ENCODE measurements at regions not wholly inside any gene's neighbourhood (a gene's known extent, or its start where the extent isn't known, plus 50 kb on each side); places are given as distances from the start of the nearest gene placed in this dataset.

DNA sequence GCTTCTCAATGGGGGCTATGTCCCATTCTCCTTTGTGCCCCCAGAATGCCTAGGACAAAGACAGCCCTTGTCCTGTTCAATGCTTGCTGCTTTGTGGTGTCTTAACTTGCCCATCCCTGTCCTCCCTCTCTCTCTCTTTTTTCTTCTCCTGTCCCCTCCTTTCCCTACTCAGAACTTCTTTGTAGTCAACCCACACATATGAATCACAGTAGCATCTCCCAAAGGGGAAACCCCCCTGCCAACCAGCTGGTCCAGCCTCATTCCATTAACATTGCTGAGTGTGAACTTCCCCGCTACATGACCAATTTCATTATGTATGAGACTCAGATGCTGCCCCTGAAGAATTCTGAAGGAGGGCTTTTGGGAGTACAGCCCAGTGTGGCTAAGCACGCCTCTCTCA lies 408.3 kb downstream of the ENC1 start:
- no peak overlapping the region for H3K4me3 ChIP-seq (ENCODE audit: low read length)
- no peaks in the 10 kb centered on the region for H3K27me3 ChIP-seq (ENCODE audit: control insufficient read depth, insufficient read depth, low read length)
- no peak overlapping the region for H3K27ac ChIP-seq (ENCODE audit: low read depth, low read length)
- no peak overlapping the region for H3K9ac ChIP-seq (ENCODE audit: low read length)
- H3K36me3 ChIP-seq (ENCODE audit: control insufficient read depth, insufficient read depth, low read length), result no peaks in the 10 kb centered on the region
- H3K4me1 ChIP-seq (ENCODE audit: control insufficient read depth, insufficient read depth, low read length), result no peaks in the 10 kb centered on the region

DNA sequence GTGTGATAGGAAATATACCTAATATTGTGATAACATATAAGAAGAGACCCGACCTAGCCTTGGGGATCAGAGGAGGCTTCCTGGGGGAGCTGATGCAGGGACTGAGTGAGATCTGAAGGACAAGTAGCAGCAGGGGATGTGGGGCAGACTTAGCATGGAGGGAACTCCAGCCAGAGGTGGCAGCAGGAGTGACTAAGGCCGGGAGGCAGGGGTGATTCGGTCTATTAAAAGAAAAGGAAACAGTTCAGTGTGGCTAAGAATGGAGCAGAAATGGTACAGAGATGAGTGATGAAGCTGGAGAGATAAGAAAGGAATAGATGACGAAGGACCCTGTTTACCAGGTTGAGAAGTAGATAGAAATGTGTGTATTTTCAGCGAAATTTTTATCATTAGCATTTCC lies 408.8 kb downstream of the ENC1 start:
- Histone ChIP-seq H3K4me1 (ENCODE audit: control insufficient read depth, insufficient read depth, low read length) (no peaks in the 10 kb centered on the region), H3K36me3 (ENCODE audit: control insufficient read depth, insufficient read depth, low read length) (no peaks in the 10 kb centered on the region), H3K27ac (ENCODE audit: low read depth, low read length) (no peak overlapping the region), H3K27me3 (ENCODE audit: control insufficient read depth, insufficient read depth, low read length) (no peaks in the 10 kb centered on the region), H3K9ac (ENCODE audit: low read length) (no peak overlapping the region), H3K4me3 (ENCODE audit: low read length) (no peak overlapping the region)

DNA sequence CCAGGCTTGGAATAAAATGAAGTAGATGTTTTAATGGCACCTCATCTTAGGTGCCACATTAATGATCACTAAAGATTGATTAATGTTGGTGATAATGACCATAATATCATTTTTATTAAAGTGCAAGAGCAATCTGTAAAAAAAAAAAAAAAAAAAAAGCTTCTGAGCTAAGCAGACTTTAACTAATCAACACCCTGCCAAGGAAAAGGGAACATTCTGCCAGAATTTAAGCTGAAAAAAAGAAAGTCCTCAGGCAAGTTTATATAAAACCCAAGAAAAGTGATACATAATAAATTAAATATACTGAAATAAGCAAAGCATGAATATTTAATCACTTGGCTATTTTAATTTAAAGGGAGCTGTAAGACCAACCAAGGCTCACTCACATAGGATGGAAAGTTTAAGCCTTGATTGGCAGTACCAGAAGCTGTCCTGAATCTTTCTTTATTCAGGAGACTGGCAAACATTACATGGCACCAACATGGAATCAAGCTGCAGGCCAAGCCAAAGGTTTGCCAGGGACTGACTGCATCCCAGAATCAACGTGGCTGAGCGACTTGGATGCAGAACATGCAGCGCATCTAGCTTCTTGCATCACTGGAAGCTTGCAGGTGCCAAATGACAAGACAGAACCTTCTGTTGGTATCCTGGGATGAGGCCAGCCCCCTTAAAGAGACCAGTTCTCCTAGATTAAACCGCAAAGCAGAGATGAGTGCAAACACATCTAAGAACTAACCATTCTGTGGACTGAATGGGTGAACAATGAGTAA lies 413.6 kb downstream of the ENC1 start:
- Histone ChIP-seq H3K4me3 (ENCODE audit: low read length) (no peak overlapping the region), H3K27ac (ENCODE audit: low read depth, low read length) (no peak overlapping the region), H3K27me3 (ENCODE audit: control insufficient read depth, insufficient read depth, low read length) (no peaks in the 10 kb centered on the region), H3K36me3 (ENCODE audit: control insufficient read depth, insufficient read depth, low read length) (no peaks in the 10 kb centered on the region), H3K4me1 (ENCODE audit: control insufficient read depth, insufficient read depth, low read length) (no peaks in the 10 kb centered on the region), H3K9ac (ENCODE audit: low read length) (no peak overlapping the region)

DNA sequence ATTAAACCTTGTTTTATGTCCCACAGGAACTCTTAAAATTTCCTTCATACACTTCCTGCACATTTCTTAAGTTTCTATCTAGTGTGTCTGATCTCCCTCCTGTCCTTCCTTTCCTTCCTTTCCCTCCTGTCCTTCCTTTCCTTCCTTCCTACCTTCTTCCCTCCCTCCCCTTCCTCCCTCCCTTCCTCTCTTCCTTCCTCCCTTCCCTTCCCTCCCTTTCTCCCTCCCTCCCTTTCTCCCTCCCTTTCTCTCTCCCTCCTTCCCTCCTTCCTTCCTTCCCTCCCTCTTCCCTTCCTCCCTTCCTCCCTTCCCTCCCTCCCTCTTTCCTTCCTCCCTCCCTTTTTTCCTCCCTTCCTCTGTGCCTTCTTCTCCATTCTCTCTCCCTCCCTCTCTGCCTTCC lies 414.9 kb downstream of the ENC1 start:
- Histone ChIP-seq H3K27ac (ENCODE audit: low read depth, low read length) (no peak overlapping the region), H3K4me3 (ENCODE audit: low read length) (no peak overlapping the region), H3K9ac (ENCODE audit: low read length) (no peak overlapping the region), H3K27me3 (ENCODE audit: control insufficient read depth, insufficient read depth, low read length) (no peaks in the 10 kb centered on the region), H3K36me3 (ENCODE audit: control insufficient read depth, insufficient read depth, low read length) (no peaks in the 10 kb centered on the region), H3K4me1 (ENCODE audit: control insufficient read depth, insufficient read depth, low read length) (no peaks in the 10 kb centered on the region)

DNA sequence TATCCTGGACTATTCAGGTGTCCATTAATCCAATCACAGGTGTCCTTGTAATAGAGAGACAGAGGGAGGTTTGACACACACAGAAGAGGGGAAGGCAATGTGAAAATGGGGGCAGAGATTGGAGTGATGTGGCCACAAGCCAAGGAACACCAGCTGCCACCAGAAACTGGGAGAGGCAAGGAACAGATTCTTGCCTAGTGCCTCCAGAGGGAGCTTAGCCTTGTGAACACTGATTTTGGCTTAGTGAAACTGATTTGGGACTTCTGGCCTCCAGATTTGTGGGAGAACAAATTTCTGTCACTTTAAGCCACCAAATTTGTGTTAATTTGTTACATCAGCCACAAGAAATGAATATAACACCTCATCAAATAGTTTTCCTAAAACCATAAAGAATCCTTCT lies 416.2 kb downstream of the ENC1 start:
- no peak overlapping the region for H3K27ac ChIP-seq (ENCODE audit: low read depth, low read length)
- H3K36me3 ChIP-seq (ENCODE audit: control insufficient read depth, insufficient read depth, low read length), result no peaks in the 10 kb centered on the region
- no peak overlapping the region for H3K4me3 ChIP-seq (ENCODE audit: low read length)
- H3K27me3 ChIP-seq (ENCODE audit: control insufficient read depth, insufficient read depth, low read length), result no peaks in the 10 kb centered on the region
- H3K9ac ChIP-seq (ENCODE audit: low read length), result no peak overlapping the region
- no peaks in the 10 kb centered on the region for H3K4me1 ChIP-seq (ENCODE audit: control insufficient read depth, insufficient read depth, low read length)

DNA sequence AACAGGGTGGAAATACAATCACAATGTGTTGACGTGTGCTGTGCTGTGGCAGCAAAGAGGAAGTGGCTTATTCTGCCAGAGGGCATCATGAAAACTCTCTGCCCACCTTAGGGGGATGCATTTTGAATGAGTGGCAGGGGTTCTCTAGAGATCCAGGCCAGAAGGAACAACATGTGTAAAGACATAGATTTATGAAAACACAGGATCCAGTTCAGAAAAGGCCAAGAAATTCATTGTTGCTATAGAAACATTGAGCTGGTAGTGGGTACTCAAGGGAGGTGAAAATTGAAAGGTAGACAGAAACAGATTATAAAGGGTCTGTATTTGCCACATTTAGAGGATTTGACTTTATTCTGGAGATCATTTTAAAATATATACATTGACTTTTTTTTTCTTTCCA lies 417.7 kb downstream of the ENC1 start:
- no peak overlapping the region for H3K27ac ChIP-seq (ENCODE audit: low read depth, low read length)
- H3K4me3 ChIP-seq (ENCODE audit: low read length), result no peak overlapping the region
- no peaks in the 10 kb centered on the region for H3K27me3 ChIP-seq (ENCODE audit: control insufficient read depth, insufficient read depth, low read length)
- no peak overlapping the region for H3K9ac ChIP-seq (ENCODE audit: low read length)
- H3K36me3 ChIP-seq (ENCODE audit: control insufficient read depth, insufficient read depth, low read length), result no peaks in the 10 kb centered on the region
- H3K4me1 ChIP-seq (ENCODE audit: control insufficient read depth, insufficient read depth, low read length), result no peaks in the 10 kb centered on the region

DNA sequence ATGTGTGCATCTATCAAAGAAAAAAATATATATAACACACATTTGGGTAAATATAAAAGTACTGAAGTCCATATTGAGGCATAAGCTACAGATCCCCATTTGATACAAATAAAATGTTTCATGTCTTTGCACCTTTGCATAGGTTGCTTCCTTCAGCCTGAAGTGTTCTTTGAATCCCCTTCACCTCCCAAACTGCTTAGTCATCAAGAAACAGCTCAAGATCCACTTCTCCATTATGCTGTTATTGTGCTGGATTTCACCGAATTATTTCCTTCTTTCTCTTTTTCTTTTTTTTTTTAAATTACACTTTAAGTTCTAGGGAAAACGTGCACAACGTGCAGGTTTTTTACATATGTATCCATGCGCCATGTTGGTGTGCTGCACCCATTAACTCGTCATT lies 419.1 kb downstream of the ENC1 start:
- H3K27me3 ChIP-seq (ENCODE audit: control insufficient read depth, insufficient read depth, low read length), result no peaks in the 10 kb centered on the region
- no peaks in the 10 kb centered on the region for H3K4me1 ChIP-seq (ENCODE audit: control insufficient read depth, insufficient read depth, low read length)
- no peak overlapping the region for H3K27ac ChIP-seq (ENCODE audit: low read depth, low read length)
- H3K9ac ChIP-seq (ENCODE audit: low read length), result no peak overlapping the region
- no peak overlapping the region for H3K4me3 ChIP-seq (ENCODE audit: low read length)
- H3K36me3 ChIP-seq (ENCODE audit: control insufficient read depth, insufficient read depth, low read length), result no peaks in the 10 kb centered on the region

DNA sequence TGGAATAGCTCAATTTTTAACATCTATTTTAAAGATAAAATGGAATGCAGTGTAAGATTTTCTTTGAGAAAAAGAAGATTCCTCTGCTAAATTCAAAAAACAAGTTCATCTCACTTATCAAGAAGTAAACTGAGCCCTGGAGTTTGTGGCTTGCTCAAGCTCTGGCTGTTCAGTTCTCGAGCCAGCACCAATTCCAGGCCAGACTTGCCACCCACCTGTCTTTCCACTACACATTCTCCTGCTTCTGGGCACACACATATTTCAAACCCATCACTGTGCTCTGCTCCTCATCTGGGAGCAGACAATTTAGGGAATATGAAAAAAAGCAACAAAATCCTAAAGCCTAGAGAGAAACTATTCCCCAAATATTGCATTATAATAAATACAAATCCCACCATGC lies 424.5 kb downstream of the ENC1 start:
- H3K9ac ChIP-seq (ENCODE audit: low read length), result no peak overlapping the region
- no peaks in the 10 kb centered on the region for H3K27me3 ChIP-seq (ENCODE audit: control insufficient read depth, insufficient read depth, low read length)
- no peaks in the 10 kb centered on the region for H3K36me3 ChIP-seq (ENCODE audit: control insufficient read depth, insufficient read depth, low read length)
- H3K4me3 ChIP-seq (ENCODE audit: low read length), result no peak overlapping the region
- H3K4me1 ChIP-seq (ENCODE audit: control insufficient read depth, insufficient read depth, low read length), result no peaks in the 10 kb centered on the region
- no peak overlapping the region for H3K27ac ChIP-seq (ENCODE audit: low read depth, low read length)

DNA sequence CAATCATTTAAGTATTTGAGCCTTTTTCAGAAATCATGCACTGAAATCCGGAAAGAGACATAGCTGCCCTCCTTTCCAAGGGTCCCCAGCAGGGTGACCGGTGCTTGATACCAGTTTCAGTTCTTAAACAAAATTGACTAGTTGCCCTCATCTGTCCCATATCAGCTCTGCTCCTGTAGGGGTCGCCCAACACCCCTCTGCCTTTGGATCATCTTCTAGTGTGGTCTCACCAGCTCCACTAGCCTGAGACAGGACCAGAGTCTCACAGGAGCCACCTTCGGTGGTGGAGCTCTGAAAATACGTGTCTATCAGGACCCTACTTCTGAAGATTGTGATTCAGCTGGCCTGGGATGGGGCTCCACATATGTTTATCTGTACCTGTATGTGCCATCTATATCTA lies 428.2 kb downstream of the ENC1 start:
- Histone ChIP-seq H3K36me3 (ENCODE audit: control insufficient read depth, insufficient read depth, low read length) (no peaks in the 10 kb centered on the region), H3K4me1 (ENCODE audit: control insufficient read depth, insufficient read depth, low read length) (no peaks in the 10 kb centered on the region), H3K4me3 (ENCODE audit: low read length) (no peak overlapping the region), H3K27me3 (ENCODE audit: control insufficient read depth, insufficient read depth, low read length) (no peaks in the 10 kb centered on the region), H3K27ac (ENCODE audit: low read depth, low read length) (no peak overlapping the region), H3K9ac (ENCODE audit: low read length) (no peak overlapping the region)

DNA sequence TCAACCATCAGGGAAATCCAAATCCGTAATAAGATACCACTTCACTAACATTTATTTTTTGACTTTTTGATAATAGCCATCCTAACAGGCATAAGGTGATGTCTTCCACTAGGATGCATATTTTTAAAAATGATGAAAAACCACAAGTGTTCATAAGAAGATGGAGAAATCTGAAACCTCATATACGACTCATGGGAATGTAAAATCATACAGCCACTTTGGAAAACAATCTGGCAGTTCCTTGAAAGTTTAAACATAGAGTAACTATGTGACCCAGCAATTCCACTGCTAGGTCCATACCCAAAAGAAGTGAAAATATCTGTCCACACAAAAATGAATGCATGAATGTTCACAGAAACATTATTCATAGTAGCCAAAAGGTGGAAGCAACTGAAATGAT lies 431.0 kb downstream of the ENC1 start:
- no peaks in the 10 kb centered on the region for H3K27me3 ChIP-seq (ENCODE audit: control insufficient read depth, insufficient read depth, low read length)
- no peak overlapping the region for H3K4me3 ChIP-seq (ENCODE audit: low read length)
- H3K27ac ChIP-seq (ENCODE audit: low read depth, low read length), result no peak overlapping the region
- peaks cover 4% of the 10 kb centered on the region for H3K4me1 ChIP-seq (ENCODE audit: control insufficient read depth, insufficient read depth, low read length)
- no peak overlapping the region for H3K9ac ChIP-seq (ENCODE audit: low read length)
- H3K36me3 ChIP-seq (ENCODE audit: control insufficient read depth, insufficient read depth, low read length), result no peaks in the 10 kb centered on the region

DNA sequence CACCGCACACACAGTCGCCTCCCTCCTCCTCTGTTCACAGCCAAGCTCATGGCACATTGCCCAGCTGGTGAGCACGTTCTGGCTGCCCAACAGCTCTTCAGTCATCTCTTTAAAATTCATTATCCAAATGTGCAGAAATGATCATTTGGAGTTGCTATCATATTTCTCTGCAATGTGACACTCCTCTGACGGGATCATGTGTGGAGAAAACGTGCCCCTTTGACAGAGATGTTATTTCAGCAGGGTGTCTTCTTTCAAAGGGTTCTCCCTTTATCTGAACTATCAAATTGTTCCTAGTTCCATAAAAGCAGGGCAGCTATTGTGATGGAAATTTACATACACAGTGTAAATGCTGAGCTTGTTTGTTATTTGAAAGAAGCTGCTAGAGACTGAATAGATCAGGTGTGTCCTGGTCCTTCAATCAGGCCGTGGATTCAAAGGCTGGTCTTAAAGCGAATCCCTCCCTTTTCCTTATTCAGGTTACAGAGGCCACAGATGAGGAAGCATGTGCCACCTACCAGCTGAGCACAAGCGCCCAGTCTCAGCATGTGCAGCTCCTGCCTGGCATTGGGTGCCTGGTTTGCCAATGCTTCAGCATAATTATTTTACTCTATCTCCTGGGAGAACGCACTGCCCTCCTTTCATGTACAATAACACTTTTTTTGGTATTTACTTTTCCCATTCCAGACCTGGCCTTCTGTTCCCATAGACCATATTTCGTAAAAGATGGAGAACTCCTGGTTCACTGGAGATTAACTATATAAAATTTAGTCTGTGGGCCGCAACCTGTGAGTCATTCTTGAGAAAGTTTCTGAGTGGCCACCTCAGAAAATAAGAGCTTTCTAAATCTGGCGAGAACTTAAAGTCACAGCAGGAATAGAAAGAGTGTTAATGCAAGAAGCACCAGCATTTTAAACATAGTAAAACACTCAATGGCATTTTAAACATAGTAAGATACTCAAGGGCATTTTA lies 433.7 kb downstream of the ENC1 start:
- no peak overlapping the region for H3K9ac ChIP-seq (ENCODE audit: low read length)
- no peaks in the 10 kb centered on the region for H3K27me3 ChIP-seq (ENCODE audit: control insufficient read depth, insufficient read depth, low read length)
- no peak overlapping the region for H3K4me3 ChIP-seq (ENCODE audit: low read length)
- H3K4me1 ChIP-seq (ENCODE audit: control insufficient read depth, insufficient read depth, low read length), result peaks cover 4% of the 10 kb centered on the region
- H3K27ac ChIP-seq (ENCODE audit: low read depth, low read length), result no peak overlapping the region
- H3K36me3 ChIP-seq (ENCODE audit: control insufficient read depth, insufficient read depth, low read length), result no peaks in the 10 kb centered on the region

DNA sequence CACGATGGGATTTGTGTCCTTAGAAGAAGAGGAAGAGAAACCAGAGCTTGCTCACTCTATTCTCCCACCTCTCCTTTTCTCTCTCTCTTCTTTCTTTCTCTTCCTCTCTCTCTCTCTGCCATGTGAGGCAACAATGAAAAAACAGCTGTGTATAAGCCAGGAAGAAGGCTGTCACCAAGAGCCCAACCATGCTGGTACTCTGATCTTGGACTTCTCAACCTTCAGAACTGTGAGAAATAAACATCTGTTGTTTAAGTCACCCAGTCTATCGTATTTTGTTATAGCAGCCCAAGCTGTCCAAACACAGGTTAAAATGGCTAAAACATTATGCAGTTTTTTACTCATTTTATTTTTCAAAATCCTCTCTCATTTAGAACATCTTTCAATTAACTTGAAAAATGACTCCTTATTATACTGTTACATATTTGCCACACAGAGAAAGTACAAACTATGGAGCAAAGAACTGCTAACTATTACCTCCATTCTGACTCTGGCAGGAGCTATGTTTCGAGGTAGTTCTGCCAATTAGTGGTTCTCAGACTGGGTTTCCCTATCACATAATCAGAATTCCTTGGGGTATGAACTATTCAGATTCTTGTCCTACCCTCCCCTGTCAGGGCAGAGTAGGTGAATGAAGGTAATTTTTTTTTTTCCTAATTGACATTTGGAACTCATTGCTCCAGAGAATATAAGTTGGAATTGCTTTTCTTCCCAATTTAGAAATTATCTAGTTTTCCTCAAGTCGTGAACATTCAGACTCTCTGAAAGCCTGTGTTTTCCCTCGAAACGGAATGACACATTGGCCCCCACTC lies 434.6 kb downstream of the ENC1 start:
- Histone ChIP-seq H3K36me3 (ENCODE audit: control insufficient read depth, insufficient read depth, low read length) (no peaks in the 10 kb centered on the region), H3K27ac (ENCODE audit: low read depth, low read length) (no peak overlapping the region), H3K27me3 (ENCODE audit: control insufficient read depth, insufficient read depth, low read length) (peaks cover 2% of the 10 kb centered on the region), H3K4me3 (ENCODE audit: low read length) (no peak overlapping the region), H3K4me1 (ENCODE audit: control insufficient read depth, insufficient read depth, low read length) (peaks cover 4% of the 10 kb centered on the region), H3K9ac (ENCODE audit: low read length) (no peak overlapping the region)

All from rectal smooth muscle tissue (tissue), 1 donor.